ENCODE measurements at regions not wholly inside any gene's neighbourhood (a gene's known extent, or its start where the extent isn't known, plus 50 kb on each side); places are given as distances from the start of the nearest gene placed in this dataset.

DNA sequence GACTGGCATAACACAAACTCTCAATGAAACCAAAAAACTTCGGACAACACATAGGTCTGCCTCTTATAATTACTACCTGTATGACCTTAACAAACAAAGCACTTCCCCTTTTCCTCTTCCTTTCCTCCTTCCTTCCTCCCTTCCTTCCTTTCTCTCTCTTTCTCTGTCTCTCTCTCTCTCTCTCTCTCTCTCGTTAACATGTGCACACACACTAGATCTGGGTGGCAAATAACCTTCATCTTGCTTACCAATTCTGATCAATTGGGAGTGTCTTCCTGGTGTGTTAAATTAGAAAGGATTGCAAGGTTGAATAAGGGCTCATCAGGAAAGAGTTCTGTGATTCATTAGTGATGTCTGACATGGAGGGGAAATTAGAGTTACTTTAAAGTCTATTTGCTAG lies 307.8 kb upstream of the PRKD1 start:
- no peaks in the 10 kb centered on the region for H3K9me2 ChIP-seq (replicated peaks; ENCODE audit: low read length)
- H3K79me2 ChIP-seq (ENCODE audit: low read length) = no peaks in the 10 kb centered on the region
- H3F3A ChIP-seq (ENCODE audit: low read length, unreplicated experiment) = no peaks in the 10 kb centered on the region
- intact Hi-C loops (cut with micrococcal nuclease) = no loop called here
- TF ChIP-seq EZH2phosphoT487 (IDR thresholded peaks at IDR 0.05; ENCODE audit: borderline replicate concordance, low read length) = no peak
- TF ChIP-seq, protein P1, sequence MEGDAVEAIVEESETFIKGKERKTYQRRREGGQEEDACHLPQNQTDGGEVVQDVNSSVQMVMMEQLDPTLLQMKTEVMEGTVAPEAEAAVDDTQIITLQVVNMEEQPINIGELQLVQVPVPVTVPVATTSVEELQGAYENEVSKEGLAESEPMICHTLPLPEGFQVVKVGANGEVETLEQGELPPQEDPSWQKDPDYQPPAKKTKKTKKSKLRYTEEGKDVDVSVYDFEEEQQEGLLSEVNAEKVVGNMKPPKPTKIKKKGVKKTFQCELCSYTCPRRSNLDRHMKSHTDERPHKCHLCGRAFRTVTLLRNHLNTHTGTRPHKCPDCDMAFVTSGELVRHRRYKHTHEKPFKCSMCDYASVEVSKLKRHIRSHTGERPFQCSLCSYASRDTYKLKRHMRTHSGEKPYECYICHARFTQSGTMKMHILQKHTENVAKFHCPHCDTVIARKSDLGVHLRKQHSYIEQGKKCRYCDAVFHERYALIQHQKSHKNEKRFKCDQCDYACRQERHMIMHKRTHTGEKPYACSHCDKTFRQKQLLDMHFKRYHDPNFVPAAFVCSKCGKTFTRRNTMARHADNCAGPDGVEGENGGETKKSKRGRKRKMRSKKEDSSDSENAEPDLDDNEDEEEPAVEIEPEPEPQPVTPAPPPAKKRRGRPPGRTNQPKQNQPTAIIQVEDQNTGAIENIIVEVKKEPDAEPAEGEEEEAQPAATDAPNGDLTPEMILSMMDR (conservative IDR thresholded peaks at IDR 0.05; ENCODE audit: low read depth, low read length) = no peak
- TF ChIP-seq EZH2 (IDR thresholded peaks at IDR 0.05; ENCODE audit: low read length, unreplicated experiment) = no peak
- ChIA-PET POLR2A (ENCODE audit: unreplicated experiment) (no interaction called here), CTCF (no interaction called here)
- H3K36me3 ChIP-seq (ENCODE audit: low read depth, low read length) = no peaks in the 10 kb centered on the region
- H3K4me3 ChIP-seq (ENCODE audit: low read length) = no peak overlapping the region
- peaks cover 6% of the 10 kb centered on the region for H3K4me1 ChIP-seq (ENCODE audit: insufficient read depth, low read length)
- H3K9me3 ChIP-seq (ENCODE audit: low read length) = no peaks in the 10 kb centered on the region
- H3K27ac ChIP-seq (ENCODE audit: low read length) = no peak overlapping the region
- no peak overlapping the region for H3K4me2 ChIP-seq (ENCODE audit: low read length)
- no peak overlapping the region for H3K9ac ChIP-seq (ENCODE audit: low read length)
- DNase-seq (no peak), ATAC-seq (no peak)
- no TSS peak for BruUV-seq (replicated peaks)
- no peak overlapping the region for H2AFZ ChIP-seq (ENCODE audit: low read length)
- H4K20me1 ChIP-seq (ENCODE audit: low read length) = no peaks in the 10 kb centered on the region
- H3K27me3 ChIP-seq (ENCODE audit: low read length) = no peaks in the 10 kb centered on the region

DNA sequence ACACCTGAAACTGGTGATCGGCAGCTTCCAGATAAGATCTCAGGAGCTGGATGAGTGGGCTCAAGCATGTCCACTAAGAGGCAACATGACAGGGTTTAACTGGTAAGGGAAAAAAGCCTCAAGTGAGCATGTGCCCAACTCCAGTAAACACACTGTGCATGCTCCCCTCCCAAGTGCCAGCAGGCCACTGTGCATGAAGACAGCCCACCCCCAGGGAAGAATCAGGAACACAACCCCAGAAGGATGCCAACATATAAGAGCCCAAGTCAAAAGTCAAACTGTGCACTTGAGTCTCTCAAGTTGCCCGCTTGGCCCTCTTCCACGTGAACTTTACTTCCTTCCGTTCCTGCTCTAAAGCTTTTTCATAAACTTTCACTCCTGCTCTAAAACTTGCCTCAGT lies 311.3 kb upstream of the PRKD1 start:
- H3K4me1 ChIP-seq (ENCODE audit: insufficient read depth, low read length) = peaks cover 20% of the 10 kb centered on the region
- H3K9me3 ChIP-seq (ENCODE audit: low read length) = no peaks in the 10 kb centered on the region
- intact Hi-C loops (cut with micrococcal nuclease) = no loop called here
- no peaks in the 10 kb centered on the region for H3K79me2 ChIP-seq (ENCODE audit: low read length)
- no peak overlapping the region for H2AFZ ChIP-seq (ENCODE audit: low read length)
- TF ChIP-seq, protein P1 (conservative IDR thresholded peaks at IDR 0.05; ENCODE audit: low read depth, low read length) = no peak
- TF ChIP-seq EZH2 (IDR thresholded peaks at IDR 0.05; ENCODE audit: low read length, unreplicated experiment) (no peak), EZH2phosphoT487 (IDR thresholded peaks at IDR 0.05; ENCODE audit: borderline replicate concordance, low read length) (no peak)
- BruUV-seq (replicated peaks) = no TSS peak
- H3K27ac ChIP-seq (ENCODE audit: low read length) = no peak overlapping the region
- DNase-seq (no peak), ATAC-seq (no peak)
- H3K27me3 ChIP-seq (ENCODE audit: low read length) = no peaks in the 10 kb centered on the region
- H3K9ac ChIP-seq (ENCODE audit: low read length) = no peak overlapping the region
- no peak overlapping the region for H3K4me3 ChIP-seq (ENCODE audit: low read length)
- no peaks in the 10 kb centered on the region for H3K36me3 ChIP-seq (ENCODE audit: low read depth, low read length)
- ChIA-PET CTCF (no interaction called here), POLR2A (ENCODE audit: unreplicated experiment) (no interaction called here)
- no peaks in the 10 kb centered on the region for H3F3A ChIP-seq (ENCODE audit: low read length, unreplicated experiment)
- H3K9me2 ChIP-seq (replicated peaks; ENCODE audit: low read length) = no peaks in the 10 kb centered on the region
- no peak overlapping the region for H3K4me2 ChIP-seq (ENCODE audit: low read length)
- no peaks in the 10 kb centered on the region for H4K20me1 ChIP-seq (ENCODE audit: low read length)

DNA sequence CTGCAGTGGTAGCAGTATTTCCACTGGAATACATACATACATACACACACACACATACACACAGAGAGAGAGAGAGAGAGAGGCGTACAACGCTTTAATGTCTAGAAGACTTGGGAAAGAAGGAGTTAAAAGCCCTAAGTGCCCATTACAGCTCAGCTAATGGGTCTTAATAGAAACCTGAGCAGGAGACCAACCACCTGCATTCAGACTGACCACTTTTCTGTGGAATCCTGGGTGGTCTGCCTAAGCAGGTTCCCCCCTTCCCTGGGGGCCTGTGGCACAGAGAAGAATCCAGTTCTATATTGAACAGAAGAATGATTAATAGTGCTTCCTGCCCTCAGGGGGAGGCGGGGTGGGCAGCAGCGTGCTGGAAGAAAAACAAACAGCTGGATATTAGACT lies 312.4 kb upstream of the PRKD1 start:
- ATAC-seq (no peak), DNase-seq (no peak)
- no peak for TF ChIP-seq EZH2phosphoT487 (IDR thresholded peaks at IDR 0.05; ENCODE audit: borderline replicate concordance, low read length)
- no peak for TF ChIP-seq EZH2 (IDR thresholded peaks at IDR 0.05; ENCODE audit: low read length, unreplicated experiment)
- TF ChIP-seq, protein P1 (conservative IDR thresholded peaks at IDR 0.05; ENCODE audit: low read depth, low read length) = no peak
- no peak overlapping the region for H2AFZ ChIP-seq (ENCODE audit: low read length)
- H3K9me2 ChIP-seq (replicated peaks; ENCODE audit: low read length) = no peaks in the 10 kb centered on the region
- H3F3A ChIP-seq (ENCODE audit: low read length, unreplicated experiment) = no peaks in the 10 kb centered on the region
- no peaks in the 10 kb centered on the region for H3K79me2 ChIP-seq (ENCODE audit: low read length)
- H3K27ac ChIP-seq (ENCODE audit: low read length) = no peak overlapping the region
- no peaks in the 10 kb centered on the region for H3K36me3 ChIP-seq (ENCODE audit: low read depth, low read length)
- H3K27me3 ChIP-seq (ENCODE audit: low read length) = no peaks in the 10 kb centered on the region
- H3K4me3 ChIP-seq (ENCODE audit: low read length) = no peak overlapping the region
- H3K9me3 ChIP-seq (ENCODE audit: low read length) = no peaks in the 10 kb centered on the region
- no peak overlapping the region for H3K9ac ChIP-seq (ENCODE audit: low read length)
- peaks cover 20% of the 10 kb centered on the region for H3K4me1 ChIP-seq (ENCODE audit: insufficient read depth, low read length)
- no peaks in the 10 kb centered on the region for H4K20me1 ChIP-seq (ENCODE audit: low read length)
- BruUV-seq (replicated peaks) = no TSS peak
- POLR2A ChIA-PET (ENCODE audit: unreplicated experiment) = no interaction called here
- H3K4me2 ChIP-seq (ENCODE audit: low read length) = no peak overlapping the region
- intact Hi-C loops (cut with micrococcal nuclease) = no loop called here
- CTCF ChIA-PET = no interaction called here
